NB4 (cell line): ENCODE measurements at regions not wholly inside any gene's neighbourhood (a gene's known extent, or its start where the extent isn't known, plus 50 kb on each side); places are given as distances from the start of the nearest gene placed in this dataset.

ENCODE experiments used
- DNase-seq: peaks from one replicate; pipeline ENCODE4 v3.0.0; 2010; ENCODE audit warnings: low read depth
- H3K4me3 ChIP-seq: one replicate; pipeline ENCODE4 v1.5.1; 2011; ENCODE audit warnings: mild to moderate bottlenecking, low read depth, low read length, moderate library complexity
- CTCF ChIP-seq: IDR thresholded peaks from one replicate; pipeline ENCODE4 v1.5.1; 2012; ENCODE audit warnings: low read depth, low read length
- MAX ChIP-seq: IDR thresholded peaks from 2 replicates; pipeline ENCODE4 v1.6.1; 2011; ENCODE audit warnings: low read depth, low read length
- MYC ChIP-seq: IDR thresholded peaks from 2 replicates; pipeline ENCODE4 v1.6.1; 2011; ENCODE audit warnings: low read depth, low read length
- POLR2A ChIP-seq: IDR thresholded peaks from 2 replicates; pipeline ENCODE4 v1.6.1; 2011; ENCODE audit warnings: mild to moderate bottlenecking; ENCODE audit not compliant: insufficient read length; ENCODE audit errors: extremely low read depth

GRCh38 chrX:126886997-126887396 is 67.5 kb downstream of the PRR32 start:
- no peak for DNase-seq
- TF ChIP-seq MYC (no peak), POLR2A (no peak), CTCF (no peak), MAX (no peak)
- no peak overlapping the region for H3K4me3 ChIP-seq

GRCh38 chrX:126900937-126901336 is 81.4 kb downstream of the PRR32 start:
- no peak for DNase-seq
- H3K4me3 ChIP-seq = no peak overlapping the region
- TF ChIP-seq POLR2A (no peak), MAX (no peak), CTCF (no peak)

- no peak for DNase-seq
- TF ChIP-seq MYC (no peak), MAX (no peak), POLR2A (no peak), CTCF (no peak)
- no peak overlapping the region for H3K4me3 ChIP-seq
Observed at GRCh38 chrX:126929071-126929470, 109.5 kb downstream of the PRR32 start.

- TF ChIP-seq POLR2A (no peak), MYC (no peak), MAX (no peak), CTCF (no peak)
- H3K4me3 ChIP-seq = no peak overlapping the region
- DNase-seq = no peak
Observed at GRCh38 chrX:126967225-126967624, 147.7 kb downstream of the PRR32 start.

- H3K4me3 ChIP-seq = no peak overlapping the region
- DNase-seq = no peak
- TF ChIP-seq MYC (no peak), MAX (no peak), CTCF (no peak)
Observed at GRCh38 chrX:126982158-126982557, 162.6 kb downstream of the PRR32 start.

- no peak overlapping the region for H3K4me3 ChIP-seq
- DNase-seq = no peak
- TF ChIP-seq MYC (no peak), MAX (no peak), POLR2A (no peak), CTCF (no peak)
Observed at GRCh38 chrX:126985027-126985426, 165.5 kb downstream of the PRR32 start.
